ENCODE measurements at regions not wholly inside any gene's neighbourhood (a gene's known extent, or its start where the extent isn't known, plus 50 kb on each side); places are given as distances from the start of the nearest gene placed in this dataset.

DNA sequence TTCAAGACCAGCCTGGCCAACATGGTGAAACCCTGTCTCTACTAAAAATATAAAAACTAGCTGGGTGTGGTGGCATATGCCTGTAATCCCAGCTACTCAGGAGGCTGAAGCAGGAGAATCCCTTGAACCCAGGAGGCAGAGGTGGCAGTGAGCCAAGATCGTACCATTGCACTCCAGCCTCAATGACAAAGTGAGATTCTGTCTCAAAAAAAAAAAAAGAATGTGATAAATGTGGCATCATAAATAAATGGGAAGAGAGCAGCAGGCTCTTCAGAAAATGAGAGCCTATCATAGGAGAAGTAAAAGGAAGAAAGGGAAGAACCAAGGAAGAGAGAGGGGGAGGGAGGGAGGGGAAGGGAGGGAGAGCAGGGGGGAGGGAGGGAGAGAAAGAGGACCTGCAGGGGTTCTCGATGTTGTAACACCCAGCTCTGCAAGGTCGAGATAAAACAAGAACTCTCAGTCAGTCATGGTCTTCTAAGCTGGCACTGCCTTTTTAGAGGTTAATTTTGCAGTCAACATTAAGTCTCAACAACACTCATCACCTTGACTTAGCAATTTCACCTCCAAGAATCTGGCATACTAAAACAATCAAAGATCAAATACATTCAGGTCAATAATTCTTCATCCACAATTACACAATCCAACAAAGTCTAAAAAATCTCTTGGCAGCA, 68.7 kb upstream of the SIMC1 start (continued):
- TF ChIP-seq NFIC (IDR thresholded peaks at IDR 0.05), result peak; percentile 88
- TF ChIP-seq SMARCA4 (IDR thresholded peaks at IDR 0.05), result peak; percentile 32; the same call in 1 of the 2 replicates
- peak in 1 of 2 experiments; percentile 71; a peak in 2 of 4 replicates for TF ChIP-seq FOXK2 (conservative IDR thresholded peaks at IDR 0.05 in 1 of 2, IDR thresholded peaks at IDR 0.05 in 1 of 2; ENCODE audit: low read depth in 2 of 2)

DNA sequence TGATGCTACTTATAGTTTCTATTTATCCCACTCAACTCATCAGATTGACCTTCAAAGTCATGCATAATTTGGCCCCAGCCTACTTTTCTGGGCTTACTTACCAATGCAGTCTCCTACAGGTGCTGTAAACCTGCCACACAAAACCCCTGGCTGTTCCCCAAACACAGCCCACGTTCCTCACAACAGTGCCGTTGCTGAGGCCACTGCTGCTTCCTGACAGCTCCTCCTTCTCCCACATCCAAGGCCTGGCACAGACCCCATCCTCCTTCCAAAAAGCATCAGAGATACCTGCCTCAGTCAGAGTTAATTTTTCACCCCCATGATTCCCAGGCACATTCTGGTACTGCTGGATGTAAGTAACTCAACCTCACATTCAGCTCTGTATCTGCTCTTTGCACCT, 68.1 kb upstream of the SIMC1 start:
- Histone ChIP-seq H3K4me2 (ENCODE audit: insufficient read depth, low read length) (no peak overlapping the region), H3K36me3 (ENCODE audit: control insufficient read depth, insufficient read depth, low read length) (peaks cover 40% of the 10 kb centered on the region; the same call in 1 of the 3 replicates), H3K4me1 (replicated peaks in 1 of 2; ENCODE audit: control insufficient read depth in 2 of 2, insufficient read depth in 2 of 2, low read length in 2 of 2) (peaks cover 4 to 16% of the 10 kb centered on the region in 2 experiments; a peak in 4 of 5 replicates), H3K27ac (ENCODE audit: extremely low read depth, low read depth, low read length) (no peak overlapping the region), H4K20me1 (replicated peaks; ENCODE audit: control insufficient read depth, insufficient read depth, low read length) (no peaks in the 10 kb centered on the region), H3K9me1 (ENCODE audit: control insufficient read depth, insufficient read depth, low read length) (peaks cover 5% of the 10 kb centered on the region), H2AFZ (ENCODE audit: low read depth, low read length) (no peak overlapping the region), H3K79me2 (ENCODE audit: control insufficient read depth, insufficient read depth, low read length) (no peaks in the 10 kb centered on the region), H3K9me3 (replicated peaks; ENCODE audit: control insufficient read depth, insufficient read depth, low read depth, low read length) (no peaks in the 10 kb centered on the region), H3K27me3 (ENCODE audit: control insufficient read depth in 2 of 2, insufficient read depth in 2 of 2, low read length in 2 of 2) (no peaks in the 10 kb centered on the region), H3K4me3 (no peak overlapping the region), H3K9ac (ENCODE audit: insufficient read depth in 1 of 2, low read depth in 2 of 2, low read length in 2 of 2) (no peak overlapping the region)
- peak in 1 of 4 experiments; percentile 20 for DNase-seq (ENCODE audit: extremely low read depth in 1 of 4, low spot score in 3 of 4)
- ATAC-seq, result no peak; the same call in 2 of the 3 replicates
- in situ Hi-C loops (cut with MboI) (no loop called here), intact Hi-C loops (cut with micrococcal nuclease) (no loop called here)
- TF ChIP-seq, protein P1, sequence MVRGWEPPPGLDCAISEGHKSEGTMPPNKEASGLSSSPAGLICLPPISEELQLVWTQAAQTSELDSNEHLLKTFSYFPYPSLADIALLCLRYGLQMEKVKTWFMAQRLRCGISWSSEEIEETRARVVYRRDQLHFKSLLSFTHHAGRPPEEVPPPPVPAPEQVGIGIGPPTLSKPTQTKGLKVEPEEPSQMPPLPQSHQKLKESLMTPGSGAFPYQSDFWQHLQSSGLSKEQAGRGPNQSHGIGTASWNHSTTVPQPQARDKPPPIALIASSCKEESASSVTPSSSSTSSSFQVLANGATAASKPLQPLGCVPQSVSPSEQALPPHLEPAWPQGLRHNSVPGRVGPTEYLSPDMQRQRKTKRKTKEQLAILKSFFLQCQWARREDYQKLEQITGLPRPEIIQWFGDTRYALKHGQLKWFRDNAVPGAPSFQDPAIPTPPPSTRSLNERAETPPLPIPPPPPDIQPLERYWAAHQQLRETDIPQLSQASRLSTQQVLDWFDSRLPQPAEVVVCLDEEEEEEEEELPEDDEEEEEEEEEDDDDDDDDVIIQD (CRISPR knock-in tag; IDR thresholded peaks at IDR 0.05), result no peak
- 0 out of 2 replicates have a peak, but pooled peaks have one; percentile 8 for TF ChIP-seq ETV5 (CRISPR knock-in tag; IDR thresholded peaks at IDR 0.05; ENCODE audit: low read depth)
- 22% methylated on average over 2 of the region's 2 CpGs for WGBS (ENCODE audit: insufficient coverage, low coverage, missing lambda C conversion rate)
- BruUV-seq (replicated peaks), result no TSS peak
- POLR2A ChIA-PET, result interaction anchor here (0.6 to 0.9 kb wide), 3 partner anchors 22 to 1275 kb away, joined by 3 to 4 read pairs (median 4); no protein-coding TSS in a partner anchor
- CTCF ChIA-PET (ENCODE audit: low intra/inter-chr PET ratio), result interaction anchor here (0.6 kb wide), 1 partner anchor 451 kb away, joined by 3 read pairs; no protein-coding TSS in a partner anchor
- FAIRE-seq, result no peak
